NOMO-1 (cell line): ENCODE measurements at regions not wholly inside any gene's neighbourhood (a gene's known extent, or its start where the extent isn't known, plus 50 kb on each side); places are given as distances from the start of the nearest gene placed in this dataset.
"Not testable (repeated sequence)": the region's sequence is repeated elsewhere in the genome, so short reads cannot be mapped to it uniquely, and the experiment has no call there.

Source experiments
- DNase-seq, 2 experiments: peaks; one replicate each; lab custom pipeline; 2025; ENCODE audit not compliant: unreplicated experiment in 2 of 2; lab: John Stamatoyannopoulos, UW

DNA sequence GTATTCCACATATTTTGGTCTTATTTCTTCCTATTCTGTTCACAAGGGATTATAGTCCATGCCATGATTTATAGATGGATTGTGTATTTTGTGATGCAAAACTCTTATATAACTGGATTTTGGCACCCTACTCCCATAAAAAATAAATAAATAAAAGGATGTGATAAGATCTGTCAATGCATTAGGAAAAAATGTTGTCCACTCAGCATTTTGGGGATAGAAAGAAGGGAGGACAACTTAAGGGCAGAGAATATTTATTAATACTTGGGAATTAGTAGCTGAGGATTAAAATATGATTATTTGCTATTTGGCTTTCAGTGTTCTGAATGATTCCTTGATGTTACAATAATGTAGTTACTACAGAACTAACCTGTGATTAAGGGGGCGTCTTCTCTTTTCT, 682.6 kb downstream of the ZBBX start:
- no peak for DNase-seq

DNA sequence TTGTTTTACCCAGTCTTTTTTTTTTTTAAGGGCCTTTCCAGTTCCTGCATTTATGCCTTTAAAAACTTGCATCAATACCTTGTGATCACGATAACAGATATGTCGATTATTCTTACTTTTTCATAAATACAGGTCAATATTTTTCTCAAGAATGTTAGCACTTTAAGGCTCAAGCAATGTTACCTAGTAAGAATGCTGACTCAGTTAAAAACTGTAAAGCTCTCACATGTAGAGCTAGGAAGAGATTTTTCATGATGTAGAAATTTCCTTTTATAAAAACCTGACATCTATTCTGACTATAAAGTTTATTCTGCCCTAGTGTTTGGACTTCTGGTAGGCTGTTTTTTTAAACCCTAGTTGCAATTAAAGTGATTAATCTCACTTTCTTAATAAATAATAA, 684.0 kb downstream of the ZBBX start:
- no peak for DNase-seq

DNA sequence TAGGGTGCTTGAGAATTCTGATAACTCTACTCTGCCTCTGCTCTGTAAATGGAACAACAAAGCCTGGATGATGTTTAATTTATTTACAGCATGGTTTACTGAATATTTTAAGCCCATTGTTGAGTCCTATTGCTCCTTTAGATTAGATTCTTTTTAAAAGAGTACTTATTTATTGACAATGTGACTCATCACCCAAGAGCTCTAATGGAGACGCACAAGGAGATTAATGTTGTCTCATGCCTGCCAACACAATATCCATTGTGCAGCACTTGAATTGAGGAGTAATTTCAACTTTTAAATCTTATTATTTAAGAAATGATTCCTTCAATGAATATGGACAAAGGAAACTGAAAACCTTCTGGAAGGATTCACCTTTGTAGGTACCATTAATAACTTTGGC, 691.4 kb downstream of the ZBBX start:
- no peak for DNase-seq

DNA sequence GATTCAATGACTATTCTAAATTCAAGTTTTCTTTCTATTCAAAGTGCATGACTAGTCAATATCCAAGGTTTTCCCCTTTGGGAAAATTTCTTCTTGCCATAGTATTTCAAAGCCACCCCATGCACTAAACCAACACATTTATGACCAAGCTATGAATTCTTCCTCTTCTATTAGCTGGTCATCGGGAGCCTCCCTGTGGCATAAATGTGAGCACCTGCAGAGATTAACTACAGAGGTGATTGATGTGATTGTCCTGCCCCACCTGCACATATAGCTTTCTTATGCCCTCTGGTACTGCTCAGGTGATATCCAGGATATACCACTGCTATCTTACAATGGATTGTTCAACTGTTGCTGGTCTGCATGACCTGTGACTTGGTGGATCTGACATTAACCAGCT, 694.9 kb downstream of the ZBBX start:
- no peak for DNase-seq

DNA sequence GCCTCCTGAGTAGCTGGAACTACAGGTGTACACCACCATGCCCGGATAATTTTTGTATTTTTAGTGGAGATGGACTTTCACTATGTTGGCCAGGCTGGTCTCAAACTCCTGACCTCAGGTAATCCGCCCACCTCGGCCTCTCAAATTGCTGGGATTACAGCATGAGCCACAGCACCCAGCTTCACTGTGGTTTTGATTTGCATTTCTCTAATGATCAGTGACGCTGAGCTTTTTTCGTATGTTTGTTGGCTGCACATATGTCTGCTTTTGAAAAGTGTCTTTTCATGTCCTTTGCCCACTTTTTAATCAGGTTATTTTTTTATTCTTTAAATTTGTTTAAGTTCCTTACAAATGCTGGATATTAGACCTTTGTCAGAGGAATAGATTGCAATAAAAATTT, 696.0 kb downstream of the ZBBX start:
- DNase-seq = not testable (repeated sequence)

DNA sequence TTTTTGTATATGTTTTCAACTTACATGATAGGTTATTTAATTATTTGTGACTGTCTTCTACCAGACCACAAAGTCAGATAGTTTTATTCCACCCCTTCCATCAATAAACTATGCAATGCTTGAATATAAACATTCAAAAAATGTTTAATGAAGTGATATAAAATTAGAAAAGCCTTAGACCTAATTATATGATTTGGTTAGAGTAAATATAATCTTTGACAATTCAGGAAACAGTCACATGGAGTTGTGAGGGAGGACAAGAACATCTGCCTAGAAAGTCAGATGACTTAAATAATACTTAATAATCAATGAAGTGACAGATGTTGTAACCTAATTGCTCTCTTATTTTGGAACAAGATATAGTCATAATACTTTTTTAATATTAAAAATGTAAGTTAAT, 710.3 kb downstream of the ZBBX start:
- no peak for DNase-seq

DNA sequence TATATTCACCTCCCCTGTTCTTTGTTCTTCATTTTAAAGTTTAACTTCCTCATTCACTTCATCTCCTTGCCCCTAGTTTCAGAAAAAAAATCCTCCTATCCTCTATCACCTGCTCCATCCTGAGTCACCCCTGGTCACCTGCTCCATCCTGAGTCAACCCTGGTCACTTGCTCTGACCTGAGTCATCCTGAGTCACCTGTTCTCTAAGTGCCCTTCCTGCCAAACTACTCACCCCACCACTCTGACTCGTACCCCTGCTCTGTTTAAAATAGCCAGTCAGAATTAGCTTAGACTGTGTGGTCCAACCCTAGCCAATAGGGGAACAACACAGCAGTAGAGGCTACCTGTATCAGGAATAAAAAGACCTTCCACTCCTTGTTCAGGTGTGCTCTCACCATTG, 716.9 kb downstream of the ZBBX start:
- DNase-seq = no peak

DNA sequence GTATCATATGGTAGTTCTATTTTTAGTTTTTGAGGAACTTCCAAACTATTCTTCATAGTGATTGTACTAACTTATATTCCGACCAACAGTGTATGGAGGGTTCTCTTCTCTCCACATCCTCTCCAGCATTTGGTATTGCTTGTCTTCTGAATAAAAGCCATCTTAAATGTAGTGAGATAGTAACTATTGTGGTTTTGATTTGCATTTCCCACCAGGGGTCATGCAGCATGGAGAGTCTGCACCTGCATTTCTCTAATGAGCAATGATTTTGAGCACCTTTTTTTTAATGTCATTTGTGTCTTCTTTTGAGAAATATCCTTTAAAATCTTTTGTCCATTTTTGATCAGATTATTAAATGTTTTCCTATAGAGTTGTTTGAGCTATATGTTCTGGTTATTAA, 718.5 kb downstream of the ZBBX start:
- DNase-seq = no peak

DNA sequence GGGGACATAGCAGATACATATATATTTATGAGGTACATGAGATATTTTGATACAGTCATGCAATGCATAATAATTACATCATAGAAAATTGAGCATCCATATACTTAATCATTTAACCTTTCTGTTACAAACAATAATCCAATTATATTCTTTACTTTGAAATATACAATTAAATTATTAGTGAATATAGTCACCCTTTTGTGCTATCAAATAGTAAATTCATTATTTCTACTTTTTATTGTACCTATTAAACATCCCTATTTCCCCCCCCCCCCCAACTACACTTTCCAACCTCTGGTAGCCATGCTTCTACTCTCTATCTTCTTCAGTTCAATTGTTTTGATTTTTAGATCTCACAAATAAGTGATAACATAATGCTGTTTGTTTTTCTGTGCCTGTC, 719.1 kb downstream of the ZBBX start:
- DNase-seq = no peak

DNA sequence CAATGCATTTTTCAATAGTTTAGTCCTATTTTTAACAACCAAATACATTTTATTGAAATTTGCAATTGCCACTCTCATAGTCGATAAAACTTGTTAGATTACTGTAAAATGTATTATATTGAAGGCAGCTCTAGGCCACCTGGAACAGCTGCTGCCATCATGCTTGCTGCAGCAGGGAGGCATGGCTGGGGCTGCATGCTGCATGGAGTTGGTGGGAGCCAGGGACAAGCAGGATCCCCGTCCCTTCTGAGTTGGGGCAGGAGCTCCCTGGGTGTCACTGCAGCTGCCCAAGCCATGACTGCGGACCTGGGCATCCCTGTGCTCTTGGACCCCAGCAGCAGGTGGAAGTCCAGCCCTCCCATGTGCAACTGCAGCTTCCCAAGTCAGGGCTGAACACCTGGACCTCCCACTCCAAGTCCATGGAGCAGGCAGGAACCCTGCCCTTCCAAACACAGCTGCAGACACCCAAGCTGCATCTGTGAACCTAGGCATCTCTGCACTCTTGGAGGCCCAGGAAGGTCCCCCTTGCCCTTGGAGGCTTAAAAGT, 742.0 kb downstream of the ZBBX start:
- DNase-seq = no peak

DNA sequence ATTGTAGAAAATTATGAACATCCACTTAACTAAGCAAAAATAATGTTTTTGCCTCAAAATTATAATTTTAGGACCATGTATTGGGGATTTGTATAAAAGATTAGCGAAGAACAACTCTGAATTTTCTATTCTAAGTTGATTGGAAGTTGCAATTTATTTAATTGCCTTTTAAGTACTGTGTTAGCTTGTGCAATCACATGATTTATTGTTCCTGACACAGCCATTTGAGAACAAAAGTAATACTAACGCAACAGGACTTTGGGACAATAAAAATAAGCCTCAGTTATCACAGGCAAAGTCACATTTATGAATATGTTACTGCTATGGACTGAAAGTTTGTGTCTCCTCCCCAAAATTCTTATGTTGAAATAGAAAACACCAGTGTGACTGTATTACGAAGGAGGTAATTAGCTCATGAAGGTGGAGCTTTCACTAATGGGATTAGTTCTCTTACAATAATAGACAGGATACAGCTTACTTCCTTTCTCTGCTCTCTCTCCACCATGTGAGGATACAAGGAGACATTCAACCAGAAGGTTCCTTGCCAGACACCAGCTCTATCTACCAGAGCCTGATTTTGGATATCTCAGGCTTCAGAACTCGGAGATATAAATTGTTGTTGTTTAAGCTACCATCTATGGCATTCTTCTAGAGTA, 745.9 kb downstream of the ZBBX start:
- DNase-seq = peak; percentile 28 to 76

DNA sequence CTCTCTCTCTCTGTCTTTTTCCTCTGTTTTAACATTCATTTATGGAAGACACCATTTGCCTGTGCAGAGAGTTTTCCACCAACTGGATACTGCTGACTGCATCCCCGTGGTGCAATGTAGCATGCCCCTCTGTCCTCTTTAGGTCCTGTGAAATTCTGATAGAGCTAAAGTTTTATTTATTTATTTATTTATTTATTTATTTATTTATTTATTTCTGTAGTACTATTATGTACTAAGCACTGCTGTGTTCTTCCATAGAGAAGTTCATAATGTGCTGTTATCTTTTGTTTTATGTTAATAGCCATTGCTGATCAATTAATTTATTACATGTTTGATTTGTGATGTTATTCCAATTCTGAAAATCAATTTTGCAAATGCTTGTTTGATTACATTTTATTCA, 749.9 kb downstream of the ZBBX start:
- no peak for DNase-seq

DNA sequence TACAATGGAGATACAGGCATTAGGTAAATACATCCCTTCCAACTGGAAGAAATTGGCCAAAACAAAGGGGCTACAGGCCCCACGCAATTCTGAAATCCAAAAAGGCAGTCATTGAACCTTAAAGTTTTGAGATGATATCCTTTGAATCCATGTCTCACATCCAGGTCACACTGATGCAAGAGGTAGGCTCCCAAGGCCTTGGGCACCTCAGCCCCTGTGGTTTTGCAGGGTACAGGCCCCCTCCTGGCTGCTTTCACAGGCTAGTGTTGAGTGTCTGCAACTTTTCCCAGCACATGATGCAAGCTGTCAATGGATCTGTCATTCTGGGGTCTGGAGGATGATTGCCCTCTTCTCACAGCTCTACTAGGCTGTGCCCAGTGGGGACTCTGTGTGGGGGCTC, 766.7 kb downstream of the ZBBX start:
- DNase-seq = no peak

DNA sequence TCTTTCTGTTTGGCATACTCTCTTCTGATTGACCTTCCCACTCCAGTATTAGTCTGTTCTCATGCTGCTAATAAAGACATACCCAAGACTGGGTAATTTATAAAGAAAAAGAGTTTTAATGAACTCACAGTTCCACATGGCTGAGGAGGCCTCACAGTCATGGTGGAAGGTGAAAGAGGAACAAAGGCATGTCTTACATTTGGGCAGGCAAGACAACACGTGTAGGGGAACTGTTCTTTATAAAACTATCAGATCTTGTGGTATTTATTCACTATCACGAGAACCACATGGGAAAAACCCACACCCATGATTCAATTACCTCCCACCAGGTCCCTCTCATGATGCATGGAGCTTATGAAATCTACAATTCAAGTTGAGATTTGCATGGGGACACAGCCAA, 767.3 kb downstream of the ZBBX start:
- DNase-seq = not testable (repeated sequence)

DNA sequence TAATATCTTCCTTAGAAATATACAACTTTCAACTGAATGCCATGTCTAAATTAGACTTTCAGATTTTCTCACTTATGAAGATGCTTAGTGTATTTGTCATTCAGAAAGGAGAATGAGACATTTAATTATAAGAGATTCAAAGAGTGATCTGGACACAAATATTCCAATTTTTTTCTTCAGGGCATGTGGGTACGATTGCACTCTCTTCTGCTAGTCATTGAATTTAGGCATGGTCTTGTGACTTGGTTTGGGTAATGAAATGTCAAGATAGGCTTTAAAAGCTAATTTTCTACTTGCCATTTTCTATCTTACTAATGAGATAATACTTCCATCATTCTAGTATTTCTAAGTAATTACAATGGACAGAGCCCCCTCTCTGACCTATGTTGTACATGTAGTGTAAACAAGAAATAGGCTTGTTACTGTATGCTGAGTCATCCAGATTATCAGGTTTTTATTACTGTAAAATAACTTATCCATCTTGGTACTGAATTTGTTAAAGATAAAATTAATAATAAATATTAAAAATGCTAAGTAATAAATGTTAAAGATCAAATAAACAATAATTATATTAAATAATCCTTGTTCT, 770.8 kb upstream of the BCHE start:
- DNase-seq = no peak

DNA sequence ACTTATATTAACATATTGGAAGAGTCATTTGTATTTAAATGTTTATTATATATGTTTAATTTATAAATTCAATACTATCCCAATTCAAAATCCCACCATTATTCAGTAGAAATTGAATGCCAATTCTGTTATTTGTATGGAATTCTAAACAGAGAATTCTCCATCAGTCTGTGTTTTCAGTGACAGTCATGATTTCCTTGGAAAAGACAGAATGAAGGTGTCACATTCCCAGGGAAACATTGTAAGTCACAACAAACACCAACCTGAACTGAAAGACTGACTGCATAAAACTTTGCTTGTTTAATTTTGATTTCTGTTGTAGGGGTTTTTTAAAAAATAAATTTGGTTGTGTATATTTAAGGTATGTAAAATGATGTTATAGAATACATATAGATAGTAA, 769.8 kb upstream of the BCHE start:
- no peak for DNase-seq

DNA sequence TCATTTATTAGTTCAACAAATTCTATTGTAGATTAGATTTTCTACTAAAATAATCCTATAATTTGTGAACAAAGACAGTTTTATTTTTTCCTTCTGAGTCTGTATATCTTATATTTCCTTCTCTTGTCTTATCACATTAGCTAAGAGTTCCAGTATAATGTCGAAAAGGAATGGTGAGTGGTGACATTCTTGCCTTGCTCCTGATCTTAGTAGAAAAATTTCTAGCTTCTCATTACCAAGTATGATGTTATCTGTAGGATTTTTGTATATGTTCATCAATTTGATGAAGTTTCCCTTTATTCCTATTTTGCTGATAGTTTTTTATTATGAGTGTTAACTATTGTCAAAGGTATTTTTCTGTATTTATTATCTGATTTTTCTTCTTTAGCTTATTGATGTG, 756.6 kb upstream of the BCHE start:
- no peak for DNase-seq

DNA sequence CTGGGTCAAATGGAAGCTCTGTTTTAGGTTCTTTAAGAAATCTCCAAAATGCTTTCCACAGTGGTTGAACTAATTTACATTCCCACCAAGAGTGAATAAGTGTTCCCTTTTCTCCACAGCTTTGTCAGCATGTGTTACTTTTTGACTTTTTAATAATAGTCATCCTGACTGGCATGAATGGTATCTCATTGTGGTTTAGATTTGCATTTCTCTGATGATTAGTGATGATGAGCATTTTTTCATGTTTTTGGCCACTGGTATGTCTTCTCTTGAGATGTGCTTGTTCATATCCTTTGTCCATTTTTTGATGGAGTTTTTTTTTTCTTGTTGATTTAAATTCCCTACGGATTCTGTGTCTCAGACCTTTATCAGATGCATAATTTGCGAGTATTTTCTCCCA, 745.0 kb upstream of the BCHE start:
- DNase-seq = no peak

DNA sequence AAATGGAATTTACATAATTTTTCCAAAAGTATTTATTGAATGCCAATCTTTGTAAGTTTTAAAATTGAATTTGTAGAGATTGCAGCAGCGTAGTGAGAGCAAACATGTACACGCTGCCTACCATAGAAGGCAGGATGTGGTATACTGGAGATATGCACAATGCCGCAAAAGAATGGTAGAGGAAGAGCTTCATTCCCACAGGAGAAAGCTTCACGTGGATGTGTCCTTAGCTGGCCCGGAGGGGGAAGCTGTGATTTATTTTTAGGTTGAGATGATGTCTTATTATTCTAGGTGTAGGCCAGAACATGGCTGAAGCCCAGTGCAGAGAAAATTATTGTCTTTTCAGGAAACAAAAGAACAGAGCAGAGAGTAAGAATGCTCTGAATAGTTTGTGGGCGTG, 743.3 kb upstream of the BCHE start:
- no peak for DNase-seq

DNA sequence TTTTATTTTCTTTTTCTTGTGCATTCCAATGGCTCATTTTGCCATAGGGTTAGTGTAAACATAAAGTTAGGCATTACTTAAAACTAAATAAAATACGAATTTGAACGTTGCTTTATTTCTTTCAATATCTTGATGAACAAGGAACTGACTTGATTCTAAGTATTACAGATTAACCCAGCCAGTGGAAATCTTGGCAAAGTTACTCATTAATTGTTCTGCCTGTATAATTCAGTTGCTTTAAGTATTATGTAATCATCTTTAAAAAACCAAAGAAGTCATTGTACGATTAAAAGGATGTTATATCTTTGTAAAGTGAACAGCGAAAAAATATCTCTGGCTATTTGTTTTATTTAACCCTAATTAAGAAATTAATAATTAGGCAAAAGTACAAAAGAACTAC, 737.9 kb upstream of the BCHE start:
- no peak for DNase-seq

DNA sequence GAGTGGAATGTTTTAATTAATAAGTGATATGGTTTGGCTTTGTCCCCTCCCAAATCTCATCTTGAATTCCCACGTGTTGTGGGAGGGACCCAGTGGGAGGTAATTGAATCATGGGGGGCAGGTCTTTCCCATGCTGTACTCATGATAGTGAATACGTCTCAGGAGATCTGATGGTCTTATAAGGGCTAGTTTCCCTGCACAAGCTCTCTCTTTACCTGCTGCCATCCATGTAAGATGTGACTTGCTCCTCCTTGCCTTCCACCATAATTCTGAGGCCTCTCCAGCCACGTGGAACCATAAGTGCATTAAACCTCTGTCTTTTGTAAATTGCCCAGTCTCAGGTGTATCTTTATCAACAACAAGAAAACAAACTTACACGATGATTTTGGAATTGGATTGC, 734.5 kb upstream of the BCHE start:
- not testable (repeated sequence) for DNase-seq

DNA sequence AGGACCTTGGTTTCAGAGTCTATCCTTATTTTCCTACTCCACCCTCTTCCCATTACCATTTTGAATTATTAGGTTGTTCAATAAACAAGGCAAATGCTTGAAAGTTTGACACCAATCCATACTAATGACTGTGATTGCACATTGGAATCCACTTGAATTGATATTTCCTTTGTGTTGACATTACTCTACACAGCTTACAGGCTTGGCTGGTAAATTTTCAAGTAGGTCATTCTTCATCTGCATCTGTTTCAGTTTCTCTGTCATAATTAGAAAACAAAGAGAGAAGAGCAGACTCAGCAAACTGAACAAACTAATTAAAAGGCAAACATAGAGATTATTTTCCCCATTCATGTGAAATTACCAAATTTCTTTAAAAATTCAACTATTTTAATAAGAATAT, 732.9 kb upstream of the BCHE start:
- no peak for DNase-seq

DNA sequence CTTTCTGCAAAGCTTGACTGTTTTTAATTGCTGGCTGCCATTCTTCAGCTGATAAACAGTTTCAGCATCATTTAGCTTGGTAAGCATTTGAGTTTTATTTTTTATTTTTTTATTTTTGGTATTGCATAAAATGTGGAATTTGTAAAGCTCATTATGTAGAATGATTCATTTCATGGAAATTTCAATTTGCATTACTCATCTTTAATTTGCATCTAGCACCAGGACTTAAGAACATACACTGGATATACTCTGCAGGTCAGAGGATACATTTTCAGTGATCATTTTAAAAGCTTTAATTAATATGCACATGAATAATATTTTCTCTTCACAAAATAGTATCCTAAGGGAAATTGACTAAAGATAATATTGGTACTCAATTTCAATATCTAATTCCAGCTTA, 732.4 kb upstream of the BCHE start:
- DNase-seq = no peak
